Suprapubic skin (tissue), 4 donors: ENCODE measurements at regions not wholly inside any gene's neighbourhood (a gene's known extent, or its start where the extent isn't known, plus 50 kb on each side); places are given as distances from the start of the nearest gene placed in this dataset.

Source experiments
- DNase-seq, 2 donors: peaks; one replicate each; pipeline ENCODE4 v3.0.0-alpha.2; 2019; ENCODE audit warnings: low spot score in 2 of 2
- H3K27ac ChIP-seq: fragments of 200-600 bp; sonication (generic); one replicate; pipeline ENCODE4 v1.5.1; 2019
- H3K27me3 ChIP-seq: fragments of 200-600 bp; sonication (generic); one replicate; pipeline ENCODE4 v1.5.1; 2019
- H3K36me3 ChIP-seq: fragments of 200-600 bp; sonication (generic); one replicate; pipeline ENCODE4 v1.5.1; 2019
- H3K4me1 ChIP-seq: fragments of 200-600 bp; sonication (generic); one replicate; pipeline ENCODE4 v1.5.1; 2019
- H3K4me3 ChIP-seq: fragments of 200-600 bp; sonication (generic); one replicate; pipeline ENCODE4 v1.5.1; 2019; ENCODE audit warnings: mild to moderate bottlenecking
- H3K9me3 ChIP-seq: fragments of 200-600 bp; sonication (generic); one replicate; pipeline ENCODE4 v1.5.1; 2019
- EP300 ChIP-seq: sonication (generic); formaldehyde crosslinking; IDR thresholded peaks from one replicate; pipeline ENCODE4 v1.6.1; 2017; ENCODE audit warnings: antibody characterized with exemption
- POLR2A ChIP-seq, 2 donors: fragments of 450-650 bp; IDR thresholded peaks; one replicate each; pipeline ENCODE4 v1.6.1; 2017; ENCODE audit warnings: antibody characterized with exemption in 2 of 2, mild to moderate bottlenecking in 2 of 2, moderate library complexity in 2 of 2
- POLR2AphosphoS5 ChIP-seq, 3 donors: sonication (generic); formaldehyde crosslinking; IDR thresholded peaks; one replicate each; pipeline ENCODE4 v1.6.1; 2017; ENCODE audit warnings: antibody characterized with exemption in 3 of 3
- WGBS: methylation state at CpG from one replicate; pipeline ENCODE4 v1.1.5; 2018; 5-methylcytosine and 5-hydroxymethylcytosine counted together
- TF ChIP-seq, protein P1 (sequence below), 2 donors: fragments of 200-600 bp in 1 of 2; fragments of 450-650 bp in 1 of 2; sonication (generic) in 1 of 2; IDR thresholded peaks; one replicate each; pipeline ENCODE4 v1.5.1; 2016 to 2019; ENCODE audit warnings: antibody characterized with exemption in 2 of 2, mild to moderate bottlenecking in 1 of 2, moderate library complexity in 1 of 2

DNA sequence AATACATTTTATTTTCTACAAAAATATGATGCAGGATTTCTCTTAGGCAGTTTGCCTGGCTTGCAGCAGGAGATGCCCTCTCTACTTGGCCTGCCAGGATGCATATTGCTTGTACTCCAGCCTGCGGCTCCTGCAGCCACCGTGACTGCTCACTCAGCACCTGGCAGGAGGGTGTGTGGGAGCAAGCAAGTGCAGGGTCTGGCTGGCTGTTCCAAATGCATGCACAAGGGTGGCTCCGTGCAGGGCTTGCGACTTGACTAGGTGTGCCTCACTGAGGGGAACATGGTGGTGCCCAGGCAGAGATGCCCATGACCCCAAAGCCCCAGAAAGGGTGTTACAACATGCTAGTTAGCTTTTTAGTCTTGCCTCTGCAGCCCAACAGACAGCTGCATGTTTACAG, 1240.2 kb upstream of the ALCAM start:
- H3K27ac ChIP-seq: no peak overlapping the region
- no peak for TF ChIP-seq POLR2A (IDR thresholded peaks at IDR 0.05)
- TF ChIP-seq, protein P1, sequence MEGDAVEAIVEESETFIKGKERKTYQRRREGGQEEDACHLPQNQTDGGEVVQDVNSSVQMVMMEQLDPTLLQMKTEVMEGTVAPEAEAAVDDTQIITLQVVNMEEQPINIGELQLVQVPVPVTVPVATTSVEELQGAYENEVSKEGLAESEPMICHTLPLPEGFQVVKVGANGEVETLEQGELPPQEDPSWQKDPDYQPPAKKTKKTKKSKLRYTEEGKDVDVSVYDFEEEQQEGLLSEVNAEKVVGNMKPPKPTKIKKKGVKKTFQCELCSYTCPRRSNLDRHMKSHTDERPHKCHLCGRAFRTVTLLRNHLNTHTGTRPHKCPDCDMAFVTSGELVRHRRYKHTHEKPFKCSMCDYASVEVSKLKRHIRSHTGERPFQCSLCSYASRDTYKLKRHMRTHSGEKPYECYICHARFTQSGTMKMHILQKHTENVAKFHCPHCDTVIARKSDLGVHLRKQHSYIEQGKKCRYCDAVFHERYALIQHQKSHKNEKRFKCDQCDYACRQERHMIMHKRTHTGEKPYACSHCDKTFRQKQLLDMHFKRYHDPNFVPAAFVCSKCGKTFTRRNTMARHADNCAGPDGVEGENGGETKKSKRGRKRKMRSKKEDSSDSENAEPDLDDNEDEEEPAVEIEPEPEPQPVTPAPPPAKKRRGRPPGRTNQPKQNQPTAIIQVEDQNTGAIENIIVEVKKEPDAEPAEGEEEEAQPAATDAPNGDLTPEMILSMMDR (IDR thresholded peaks at IDR 0.05): no peak
- no peaks in the 10 kb centered on the region for H3K27me3 ChIP-seq
- no peak overlapping the region for H3K4me3 ChIP-seq
- DNase-seq: no peak
- 70% methylated on average over 3 of the region's 4 CpGs for WGBS
- no peaks in the 10 kb centered on the region for H3K4me1 ChIP-seq
- no peaks in the 10 kb centered on the region for H3K9me3 ChIP-seq
- no peaks in the 10 kb centered on the region for H3K36me3 ChIP-seq

DNA sequence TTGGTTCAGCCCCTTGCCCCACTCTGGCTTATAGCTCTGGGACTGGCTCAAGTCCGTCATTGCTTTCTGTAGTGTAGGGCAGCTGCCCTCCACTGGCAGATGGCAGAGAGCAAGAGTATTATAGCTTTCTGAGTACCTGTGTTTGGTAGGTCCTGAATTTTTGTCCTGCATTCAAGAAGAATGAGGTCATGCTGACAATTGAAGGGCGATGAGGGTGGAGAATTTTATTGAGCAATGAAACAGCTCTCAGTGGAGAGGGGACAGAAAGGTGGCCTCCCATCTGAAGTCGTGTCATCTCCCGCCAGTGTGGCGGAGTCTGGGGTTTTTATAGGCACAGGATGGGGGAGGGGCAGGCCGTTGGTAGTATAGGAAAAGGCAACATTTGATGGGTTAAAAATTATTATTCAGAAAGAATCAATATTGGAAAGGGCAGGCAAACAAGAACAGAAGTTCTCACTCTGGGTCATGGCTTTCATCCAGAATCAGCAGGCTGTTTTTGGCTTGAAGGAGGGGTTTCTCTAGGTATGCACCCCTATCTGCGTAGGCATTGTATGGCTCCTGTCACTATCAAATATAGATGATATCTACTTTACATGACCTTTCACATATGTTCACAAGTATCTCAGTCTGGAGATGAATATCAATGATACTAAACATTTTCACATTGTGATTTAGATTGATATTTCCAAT, 1239.7 kb upstream of the ALCAM start:
- Histone ChIP-seq H3K27me3 (no peaks in the 10 kb centered on the region), H3K4me3 (no peak overlapping the region), H3K9me3 (no peaks in the 10 kb centered on the region), H3K36me3 (no peaks in the 10 kb centered on the region), H3K4me1 (no peaks in the 10 kb centered on the region), H3K27ac (no peak overlapping the region)
- 90% methylated on average over 7 of the region's 7 CpGs for WGBS
- DNase-seq: no peak
- TF ChIP-seq, protein P1 (IDR thresholded peaks at IDR 0.05): no peak
- no peak for TF ChIP-seq POLR2AphosphoS5 (IDR thresholded peaks at IDR 0.05)
- no peak for TF ChIP-seq POLR2A (IDR thresholded peaks at IDR 0.05)
- TF ChIP-seq EP300: no peak

DNA sequence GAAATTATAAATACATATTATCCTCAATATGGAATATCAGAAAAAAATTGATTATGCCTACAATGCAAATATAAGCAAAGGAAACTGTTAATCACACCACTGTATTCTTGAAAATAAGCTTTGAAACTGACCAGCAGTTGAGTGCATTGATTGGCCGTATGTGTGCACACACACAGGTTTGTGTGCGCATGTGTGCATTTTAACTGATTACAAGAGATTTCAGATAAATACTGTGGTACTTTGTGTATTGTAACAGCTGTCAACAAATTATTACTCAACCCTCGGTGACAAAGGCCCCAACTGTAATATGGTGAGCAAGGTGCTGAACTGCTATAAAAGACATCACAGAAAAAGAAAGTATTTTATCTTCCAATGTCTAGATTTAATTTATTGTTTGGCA, 1238.9 kb upstream of the ALCAM start:
- Histone ChIP-seq H3K4me1 (no peaks in the 10 kb centered on the region), H3K9me3 (no peaks in the 10 kb centered on the region), H3K27ac (no peak overlapping the region), H3K4me3 (no peak overlapping the region), H3K36me3 (no peaks in the 10 kb centered on the region), H3K27me3 (no peaks in the 10 kb centered on the region)
- WGBS: 89% methylated on average over 3 of the region's 3 CpGs
- TF ChIP-seq POLR2AphosphoS5 (IDR thresholded peaks at IDR 0.05) (no peak), EP300 (no peak), POLR2A (IDR thresholded peaks at IDR 0.05) (no peak)
- TF ChIP-seq, protein P1 (IDR thresholded peaks at IDR 0.05): no peak
- no peak for DNase-seq

DNA sequence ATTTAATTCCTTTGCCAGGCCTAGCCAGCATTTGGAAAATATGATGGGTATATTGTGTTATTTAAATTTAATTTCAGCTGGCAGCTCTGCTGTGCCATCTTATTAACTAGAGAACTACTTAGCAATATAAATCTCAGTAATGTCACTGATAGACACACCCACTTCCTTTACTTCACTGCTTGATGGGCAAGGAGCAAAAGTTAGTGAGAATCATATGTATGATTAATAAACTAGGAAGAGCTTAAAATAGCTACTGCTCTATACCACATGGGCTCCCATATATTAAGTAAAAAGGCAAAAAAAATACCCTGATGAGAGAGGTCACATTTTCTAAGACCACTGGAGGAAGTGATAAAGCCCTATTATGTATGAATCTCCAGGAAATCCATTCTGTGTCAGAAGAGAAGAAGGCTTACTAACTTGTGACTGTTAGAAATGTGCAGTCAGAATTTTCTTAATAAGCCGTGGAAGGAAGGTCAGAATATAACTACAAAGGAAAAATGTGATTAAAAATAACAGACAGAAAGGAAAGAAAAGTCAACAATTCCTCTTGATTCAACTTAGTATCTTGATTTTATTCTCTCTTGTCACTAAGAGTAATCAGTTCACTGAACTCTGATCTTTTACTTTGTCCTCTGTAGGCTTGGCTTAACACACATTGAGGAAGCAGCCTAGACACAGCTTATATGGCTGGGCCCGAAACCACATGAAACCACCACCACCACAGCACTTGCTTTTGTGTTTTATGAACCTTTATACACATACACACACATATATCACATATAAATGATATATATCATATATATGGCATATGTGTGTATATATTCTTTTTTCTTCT, 1233.9 kb upstream of the ALCAM start:
- TF ChIP-seq, protein P1 (IDR thresholded peaks at IDR 0.05): no peak
- TF ChIP-seq POLR2AphosphoS5 (IDR thresholded peaks at IDR 0.05): no peak
- TF ChIP-seq EP300: no peak
- no peak for TF ChIP-seq POLR2A (IDR thresholded peaks at IDR 0.05)
- WGBS: 70% methylated on average over 2 of the region's 2 CpGs
- Histone ChIP-seq H3K36me3 (no peaks in the 10 kb centered on the region), H3K27ac (no peak overlapping the region), H3K9me3 (no peaks in the 10 kb centered on the region), H3K4me1 (no peaks in the 10 kb centered on the region), H3K4me3 (no peak overlapping the region), H3K27me3 (no peaks in the 10 kb centered on the region)
- no peak for DNase-seq

DNA sequence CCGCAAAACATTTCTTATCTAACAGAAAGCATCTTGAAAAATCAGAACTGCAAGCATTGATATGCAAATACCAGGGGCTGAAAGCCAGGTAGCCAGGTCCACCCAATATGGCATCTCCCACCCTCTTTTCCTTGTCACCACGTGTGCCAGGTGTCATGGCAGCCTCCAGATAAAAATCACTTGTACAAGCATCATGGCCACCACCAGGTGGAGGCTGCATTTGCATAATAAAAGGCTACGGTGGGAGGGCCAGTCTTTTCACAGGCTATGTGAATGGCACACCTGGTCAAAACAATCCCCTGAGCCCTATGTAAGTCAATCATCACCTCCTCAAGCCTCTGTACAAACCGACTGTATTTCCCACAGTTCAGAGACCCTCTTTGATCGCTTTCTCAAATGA, 1233.1 kb upstream of the ALCAM start:
- Histone ChIP-seq H3K27me3 (no peaks in the 10 kb centered on the region), H3K36me3 (no peaks in the 10 kb centered on the region), H3K9me3 (no peaks in the 10 kb centered on the region), H3K4me1 (no peaks in the 10 kb centered on the region), H3K27ac (no peak overlapping the region), H3K4me3 (no peak overlapping the region)
- WGBS: 91% methylated on average over 5 of the region's 5 CpGs
- DNase-seq: no peak
- TF ChIP-seq, protein P1 (IDR thresholded peaks at IDR 0.05): no peak
- TF ChIP-seq EP300 (no peak), POLR2AphosphoS5 (IDR thresholded peaks at IDR 0.05) (no peak), POLR2A (IDR thresholded peaks at IDR 0.05) (no peak)
